ENCODE measurements at regions not wholly inside any gene's neighbourhood (a gene's known extent, or its start where the extent isn't known, plus 50 kb on each side); places are given as distances from the start of the nearest gene placed in this dataset.

DNA sequence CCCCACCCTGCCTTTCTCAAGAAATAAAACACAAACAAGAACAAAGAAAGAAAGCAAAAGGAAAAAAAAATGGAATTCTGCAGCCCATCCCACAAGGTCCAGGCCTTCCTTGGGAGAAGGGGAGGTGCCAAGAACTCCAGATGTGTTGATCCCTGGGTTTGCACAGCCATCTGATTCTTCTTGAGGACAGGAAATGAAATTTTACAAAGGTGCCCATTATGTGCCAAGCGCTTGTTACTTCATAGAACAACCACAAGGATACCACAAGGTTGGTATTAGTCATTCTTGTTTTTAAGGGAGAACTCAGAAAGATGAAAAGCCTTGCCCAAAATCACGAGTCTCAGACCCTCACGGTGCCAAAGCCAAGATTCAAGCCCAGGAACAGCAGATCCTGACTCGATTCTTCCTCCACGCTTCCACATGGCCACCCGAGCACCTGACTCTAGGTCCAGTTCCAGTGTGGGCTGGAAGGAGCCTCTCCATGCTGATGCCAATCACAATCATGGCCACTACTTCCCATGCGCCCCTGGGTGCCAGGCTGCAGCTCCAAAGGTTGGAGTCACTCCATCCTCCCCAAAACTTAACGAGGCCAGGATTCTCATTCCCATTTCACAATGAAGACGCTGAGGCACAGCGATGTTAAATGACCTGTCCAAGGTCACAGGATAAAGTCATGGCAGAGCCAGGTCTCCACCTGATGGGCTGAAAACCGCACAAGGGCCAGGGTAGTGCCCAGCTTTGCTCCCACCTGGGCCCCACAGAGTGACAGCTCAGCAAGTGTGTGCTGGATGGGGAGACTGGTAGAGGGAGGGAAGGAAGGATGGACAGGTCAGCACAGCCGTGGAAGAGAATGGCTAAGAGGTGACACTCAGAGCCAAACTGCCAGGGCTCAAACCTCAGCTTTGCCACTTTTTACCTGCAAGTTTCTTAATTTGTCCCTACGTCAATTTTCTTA, 66.7 kb upstream of the TOP1 start:
- intact Hi-C loops (cut with DNase I) = loop anchor here in 1 of 2 donors (5.0 kb wide), 1 partner anchor 1550 kb away; no protein-coding TSS in a partner anchor
- no peak for DNase-seq (ENCODE audit: low spot score)

- intact Hi-C loops (cut with DNase I) = loop anchor here in 1 of 2 donors (5.0 kb wide), 1 partner anchor 1551 kb away; no protein-coding TSS in a partner anchor
- DNase-seq (ENCODE audit: low spot score) = peak; percentile 88
Observed at GRCh38 chr20:40962733-40963504, 65.7 kb upstream of the TOP1 start.

- DNase-seq (ENCODE audit: low spot score) = no peak
- intact Hi-C loops (cut with DNase I) = loop anchor here in 1 of 2 donors (5.0 kb wide), 1 partner anchor 1551 kb away; no protein-coding TSS in a partner anchor
Observed at GRCh38 chr20:40963505-40963845, 65.1 kb upstream of the TOP1 start.

DNA sequence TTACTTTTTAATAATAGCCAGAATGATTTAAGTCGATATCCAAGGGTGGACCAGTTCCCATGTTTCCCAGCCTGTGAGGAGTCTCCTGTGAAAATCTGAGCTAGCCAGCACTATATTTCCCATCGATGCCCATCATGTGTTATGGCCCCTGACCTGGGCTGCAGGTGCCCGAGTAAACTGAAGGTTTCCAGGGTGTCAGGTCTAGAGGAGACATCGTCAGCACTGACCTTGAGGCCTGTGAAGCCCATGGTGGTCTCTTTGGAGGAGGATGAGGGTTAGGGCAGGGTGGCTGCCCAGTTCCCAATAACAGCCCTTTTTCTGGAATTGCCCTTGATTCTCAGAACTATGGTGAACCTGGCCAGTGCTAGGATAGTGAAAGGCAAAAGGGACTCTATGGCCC, 63.0 kb upstream of the TOP1 start:
- intact Hi-C loops (cut with DNase I) = no loop called here
- no peak for DNase-seq (ENCODE audit: low spot score)

DNA sequence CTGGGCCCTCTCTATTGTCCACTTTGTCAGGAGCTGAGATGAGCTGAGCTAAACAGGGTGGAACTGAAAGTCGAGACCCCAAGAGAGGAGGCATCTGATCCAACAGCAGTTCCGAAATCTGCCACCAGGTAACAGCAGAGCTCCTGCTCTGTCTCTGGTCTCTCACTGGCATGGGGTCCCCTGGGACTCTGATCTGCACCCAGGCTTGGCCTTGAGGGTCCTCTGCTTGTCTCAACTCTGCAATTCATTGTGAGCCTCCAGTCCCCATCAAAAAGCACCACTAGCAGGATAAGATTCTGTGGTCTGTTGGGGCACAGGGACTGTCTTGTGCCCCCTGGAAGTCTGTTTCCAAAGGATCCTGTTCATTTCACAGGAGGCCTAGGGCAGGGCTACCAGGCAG, 62.5 kb upstream of the TOP1 start:
- intact Hi-C loops (cut with DNase I) = no loop called here
- no peak for DNase-seq (ENCODE audit: low spot score)

DNA sequence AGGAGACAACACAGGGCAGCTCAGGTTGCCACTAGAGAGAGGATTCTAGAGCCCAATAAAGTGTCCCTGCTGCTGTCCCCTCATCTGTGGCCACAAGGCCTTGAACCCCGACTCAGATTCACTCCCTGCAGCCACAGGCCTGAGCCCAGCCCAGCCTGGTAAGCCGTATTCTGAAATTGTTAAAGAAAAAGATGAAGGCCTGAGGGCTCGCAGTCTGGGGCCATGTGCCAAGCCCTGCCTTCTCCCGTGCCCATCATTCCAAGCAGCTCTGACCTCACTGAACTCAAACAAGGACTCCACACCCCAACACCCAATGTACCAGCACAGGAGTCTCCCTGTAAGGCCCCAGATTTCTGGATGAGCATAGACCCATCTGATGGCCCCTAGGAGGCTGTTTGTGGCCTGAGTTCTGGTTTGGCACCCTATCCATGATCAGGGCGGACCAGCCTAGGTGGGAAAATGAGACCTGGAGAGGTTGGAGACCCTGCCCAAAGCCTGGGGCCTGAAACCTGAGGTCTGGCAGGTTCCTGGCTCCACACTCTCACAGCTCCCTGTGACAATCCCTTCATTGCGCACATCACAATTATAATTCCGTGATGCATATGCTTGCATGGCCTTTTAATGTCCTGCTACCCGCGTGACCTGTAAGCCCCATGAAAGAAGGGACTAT, 62.0 kb upstream of the TOP1 start:
- intact Hi-C loops (cut with DNase I) = no loop called here

DNA sequence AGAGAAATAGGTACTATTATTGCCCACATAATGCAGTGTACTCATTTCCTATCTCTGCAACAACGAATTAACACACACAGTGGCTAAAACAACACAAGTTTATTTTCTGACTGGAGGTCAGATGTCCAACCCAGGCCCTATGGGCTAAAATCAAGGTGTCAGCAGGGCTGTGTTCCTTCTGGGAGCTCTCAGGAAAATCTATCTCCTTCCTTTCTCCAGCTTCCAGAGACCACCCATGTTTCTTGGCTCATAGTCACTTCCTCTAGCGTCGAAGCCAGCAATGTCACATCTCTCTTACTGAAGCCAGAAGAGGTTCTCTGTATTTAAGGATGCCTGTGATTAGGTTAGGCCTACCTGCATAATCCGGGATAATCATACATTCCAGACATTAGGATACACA, 60.9 kb upstream of the TOP1 start:
- no peak for DNase-seq (ENCODE audit: low spot score)
- intact Hi-C loops (cut with DNase I) = loop anchor here in 1 of 2 donors (2.0 kb wide), 1 partner anchor 127 kb away; no protein-coding TSS in a partner anchor

More for the DNA sequence above, 62.0 kb upstream of the TOP1 start:
- DNase-seq (ENCODE audit: low spot score) = no peak

DNA sequence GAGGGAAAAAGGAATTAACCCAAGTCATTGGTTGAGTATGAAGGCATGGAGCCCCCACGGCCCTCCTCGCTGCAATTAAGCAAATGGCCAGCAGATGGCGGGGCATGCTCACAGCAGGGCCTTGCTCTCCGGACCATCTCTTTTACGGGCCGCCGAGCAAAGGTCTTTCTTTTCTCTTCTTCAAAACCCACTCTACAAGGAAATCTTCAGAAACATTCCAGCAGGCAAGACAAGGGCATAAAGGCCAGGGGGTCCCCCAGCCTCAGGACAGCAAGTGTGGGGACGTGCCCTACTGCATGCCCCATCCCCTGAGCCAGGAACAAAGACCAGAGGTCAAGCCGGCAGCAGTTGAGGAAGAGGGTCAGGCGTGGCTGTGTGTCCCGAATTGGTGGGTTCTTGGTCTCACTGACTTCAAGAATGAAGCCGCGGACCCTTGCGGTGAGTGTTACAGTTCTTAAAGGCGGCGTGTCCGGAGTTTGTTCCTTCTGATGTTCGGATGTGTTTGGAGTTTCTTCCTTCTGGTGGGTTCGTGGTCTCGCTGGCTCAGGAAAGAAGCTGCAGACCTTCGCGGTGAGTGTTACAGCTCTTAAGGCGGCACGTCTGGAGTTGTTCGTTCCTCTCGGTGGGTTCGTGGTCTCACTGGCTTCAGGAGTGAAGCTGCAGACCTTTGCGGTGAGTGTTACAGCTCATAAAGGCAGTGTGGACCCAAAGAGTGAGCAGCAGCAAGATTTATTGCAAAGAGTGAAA, 59.6 kb upstream of the TOP1 start:
- peak; percentile 95 for DNase-seq (ENCODE audit: low spot score)
- intact Hi-C loops (cut with DNase I) = loop anchor here in 1 of 2 donors (2.0 kb wide), 1 partner anchor 126 kb away; no protein-coding TSS in a partner anchor

DNA sequence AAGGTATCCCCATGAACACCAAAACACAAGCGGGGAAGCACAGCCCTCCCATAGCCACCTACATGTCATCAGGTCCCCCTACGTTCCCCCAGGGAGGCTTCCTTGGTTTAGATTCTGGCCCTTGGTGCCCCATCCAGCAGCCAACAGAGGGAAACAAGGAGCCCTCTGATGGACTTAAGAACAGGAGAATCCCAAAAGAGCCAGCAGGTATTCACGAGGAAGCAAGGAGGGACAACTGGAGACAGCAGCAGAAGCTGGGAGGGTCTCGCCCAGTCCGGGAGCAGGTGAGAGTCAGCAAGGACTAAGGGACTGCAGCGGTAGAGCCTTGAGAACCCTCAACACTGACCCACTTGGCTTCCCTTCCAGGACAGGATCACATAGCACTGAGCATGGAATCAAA, 58.4 kb upstream of the TOP1 start:
- DNase-seq (ENCODE audit: low spot score) = no peak
- intact Hi-C loops (cut with DNase I) = no loop called here

DNA sequence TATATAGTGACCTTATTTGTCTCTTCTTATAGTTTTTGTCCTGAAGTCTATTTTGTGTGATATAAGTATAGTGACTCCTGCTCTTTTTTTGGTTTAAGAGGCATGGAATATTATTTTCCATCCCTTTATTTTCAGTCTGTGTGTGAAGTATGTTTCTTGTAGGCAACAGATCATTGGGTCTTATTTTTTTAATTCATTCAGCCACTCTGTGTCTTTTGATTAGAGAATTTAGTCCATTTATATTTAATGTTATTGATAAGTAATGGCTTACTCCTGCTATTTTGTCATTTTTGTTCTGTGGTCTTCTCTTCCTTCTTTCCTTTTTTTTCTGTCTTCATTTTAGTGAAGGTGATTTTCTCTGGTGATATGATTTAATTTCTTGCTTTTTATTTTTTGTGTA, 51.4 kb upstream of the TOP1 start:
- intact Hi-C loops (cut with DNase I) = no loop called here
- DNase-seq (ENCODE audit: low spot score) = no peak

GRCh38 chr20:40978761-40979160, 49.9 kb upstream of the TOP1 start:
- intact Hi-C loops (cut with DNase I) = no loop called here
- DNase-seq (ENCODE audit: low spot score) = no peak

All from posterior vena cava (tissue), 2 donors.